ENCODE measurements at regions not wholly inside any gene's neighbourhood (a gene's known extent, or its start where the extent isn't known, plus 50 kb on each side); places are given as distances from the start of the nearest gene placed in this dataset.

- H3K27me3 Mint-ChIP-seq (ENCODE audit: unreplicated experiment), result no peaks in the 10 kb centered on the region
- H3K9me3 Mint-ChIP-seq (ENCODE audit: low read depth, unreplicated experiment), result no peaks in the 10 kb centered on the region
- no peak for TF ChIP-seq CTCF (IDR thresholded peaks at IDR 0.05; ENCODE audit: unreplicated experiment)
- intact Hi-C loops (cut with micrococcal nuclease; ENCODE audit: unreplicated experiment), result no loop called here
- H3K4me3 Mint-ChIP-seq (ENCODE audit: low read depth, unreplicated experiment), result no peak overlapping the region
- no peaks in the 10 kb centered on the region for H3K36me3 Mint-ChIP-seq (ENCODE audit: insufficient read depth, unreplicated experiment)
- no peak for DNase-seq
- CTCF ChIA-PET, result no interaction called here
- BruUV-seq (replicated peaks), result no TSS peak
- no peak overlapping the region for H3K27ac Mint-ChIP-seq (ENCODE audit: unreplicated experiment)
- peaks cover 8% of the 10 kb centered on the region for H3K4me1 Mint-ChIP-seq (ENCODE audit: low read depth, unreplicated experiment)
Measured at GRCh38 chr21:27805696-27806095, 838.8 kb upstream of the ADAMTS5 start.

- BruUV-seq (replicated peaks), result no TSS peak
- no peak for TF ChIP-seq CTCF (IDR thresholded peaks at IDR 0.05; ENCODE audit: unreplicated experiment)
- CTCF ChIA-PET, result no interaction called here
- intact Hi-C loops (cut with micrococcal nuclease; ENCODE audit: unreplicated experiment), result loop anchor here (5.0 kb wide), 1 partner anchor 42 kb away; no protein-coding TSS in a partner anchor
- no peak overlapping the region for H3K4me3 Mint-ChIP-seq (ENCODE audit: low read depth, unreplicated experiment)
- H3K36me3 Mint-ChIP-seq (ENCODE audit: insufficient read depth, unreplicated experiment), result no peaks in the 10 kb centered on the region
- no peaks in the 10 kb centered on the region for H3K9me3 Mint-ChIP-seq (ENCODE audit: low read depth, unreplicated experiment)
- H3K27me3 Mint-ChIP-seq (ENCODE audit: unreplicated experiment), result no peaks in the 10 kb centered on the region
- DNase-seq, result no peak
- peak overlapping the region; percentile 50 for H3K27ac Mint-ChIP-seq (ENCODE audit: unreplicated experiment)
- H3K4me1 Mint-ChIP-seq (ENCODE audit: low read depth, unreplicated experiment), result peaks cover 8% of the 10 kb centered on the region
Measured at GRCh38 chr21:27804515-27804914, 837.6 kb upstream of the ADAMTS5 start.

GRCh38 chr21:27803571-27803970 is 836.7 kb upstream of the ADAMTS5 start:
- Mint-ChIP-seq H3K27me3 (ENCODE audit: unreplicated experiment) (no peaks in the 10 kb centered on the region), H3K4me3 (ENCODE audit: low read depth, unreplicated experiment) (no peak overlapping the region), H3K27ac (ENCODE audit: unreplicated experiment) (no peak overlapping the region), H3K4me1 (ENCODE audit: low read depth, unreplicated experiment) (peaks cover 8% of the 10 kb centered on the region), H3K36me3 (ENCODE audit: insufficient read depth, unreplicated experiment) (no peaks in the 10 kb centered on the region), H3K9me3 (ENCODE audit: low read depth, unreplicated experiment) (no peaks in the 10 kb centered on the region)
- BruUV-seq (replicated peaks), result no TSS peak
- CTCF ChIA-PET, result interaction anchor here (0.6 kb wide), 1 partner anchor 223 kb away, joined by 4 read pairs; no protein-coding TSS in a partner anchor
- intact Hi-C loops (cut with micrococcal nuclease; ENCODE audit: unreplicated experiment), result loop anchor here (5.0 kb wide), 1 partner anchor 41 kb away; no protein-coding TSS in a partner anchor
- TF ChIP-seq CTCF (IDR thresholded peaks at IDR 0.05; ENCODE audit: unreplicated experiment), result no peak
- no peak for DNase-seq

- H3K9me3 Mint-ChIP-seq (ENCODE audit: low read depth, unreplicated experiment), result no peaks in the 10 kb centered on the region
- TF ChIP-seq CTCF (IDR thresholded peaks at IDR 0.05; ENCODE audit: unreplicated experiment), result peak; percentile 42
- intact Hi-C loops (cut with micrococcal nuclease; ENCODE audit: unreplicated experiment), result loop anchor here (5.0 kb wide), 1 partner anchor 41 kb away; no protein-coding TSS in a partner anchor
- H3K4me1 Mint-ChIP-seq (ENCODE audit: low read depth, unreplicated experiment), result peaks cover 8% of the 10 kb centered on the region
- no peak overlapping the region for H3K27ac Mint-ChIP-seq (ENCODE audit: unreplicated experiment)
- peak; percentile 53 for DNase-seq
- no peaks in the 10 kb centered on the region for H3K36me3 Mint-ChIP-seq (ENCODE audit: insufficient read depth, unreplicated experiment)
- H3K27me3 Mint-ChIP-seq (ENCODE audit: unreplicated experiment), result no peaks in the 10 kb centered on the region
- CTCF ChIA-PET, result interaction anchor here (0.6 kb wide), 1 partner anchor 224 kb away, joined by 4 read pairs; no protein-coding TSS in a partner anchor
- H3K4me3 Mint-ChIP-seq (ENCODE audit: low read depth, unreplicated experiment), result no peak overlapping the region
- BruUV-seq (replicated peaks), result no TSS peak
Measured at GRCh38 chr21:27802816-27803475, 836.1 kb upstream of the ADAMTS5 start.
